ENCODE measurements at regions not wholly inside any gene's neighbourhood (a gene's known extent, or its start where the extent isn't known, plus 50 kb on each side); places are given as distances from the start of the nearest gene placed in this dataset.

GRCh38 chr2:106981491-106981890, 95.5 kb upstream of the ST6GAL2 start:
- DNase-seq, result no peak

- peak; percentile 83 for DNase-seq
Measured at GRCh38 chr2:106982350-106982749, 96.4 kb upstream of the ST6GAL2 start.

GRCh38 chr2:106983305-106983704, 97.3 kb upstream of the ST6GAL2 start:
- DNase-seq, result peak; percentile 55

- DNase-seq, result no peak
Measured at GRCh38 chr2:106988361-106988760, 102.4 kb upstream of the ST6GAL2 start.

DNA sequence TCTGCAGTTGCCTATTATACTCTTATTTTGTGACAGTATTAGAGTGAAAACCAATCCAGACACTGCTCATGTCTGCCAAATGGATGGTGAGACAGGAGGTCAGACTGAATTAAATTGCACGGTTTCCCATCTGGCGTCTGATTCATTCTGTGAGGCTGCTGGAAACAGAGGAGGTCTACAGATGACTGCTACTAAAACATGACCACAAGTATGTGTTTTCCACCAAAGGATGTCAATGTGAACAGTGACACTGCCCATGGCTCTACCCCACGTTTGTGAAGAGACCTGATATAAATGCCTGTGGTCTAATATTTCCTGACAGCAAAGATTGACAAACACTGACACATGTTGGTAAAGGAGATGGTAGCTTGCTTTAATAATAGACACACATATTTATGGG, 104.3 kb upstream of the ST6GAL2 start:
- peak; percentile 96 for DNase-seq

GRCh38 chr2:106991866-106992265, 105.9 kb upstream of the ST6GAL2 start:
- DNase-seq, result no peak

DNA sequence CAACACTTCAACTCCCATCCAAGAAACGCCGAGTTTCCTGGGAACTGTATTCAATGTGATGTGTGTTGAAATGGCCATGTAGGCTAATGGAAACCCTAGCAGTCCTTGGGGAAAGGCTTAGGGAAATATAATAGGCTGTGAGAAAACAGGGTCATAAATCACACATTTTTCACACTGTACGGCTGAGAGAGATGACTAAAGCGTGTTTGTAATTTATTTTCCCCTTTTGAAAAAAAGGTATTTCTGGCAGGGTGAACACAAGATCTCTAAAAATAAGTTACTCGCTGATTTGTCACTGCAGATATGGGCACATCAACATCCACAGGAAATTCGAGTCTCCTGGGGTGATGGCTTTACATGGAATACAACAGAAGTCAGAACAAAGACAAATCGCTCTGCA, 109.6 kb upstream of the ST6GAL2 start:
- peak; percentile 90 for DNase-seq

- DNase-seq, result no peak
Measured at GRCh38 chr2:106996171-106996769, 110.3 kb upstream of the ST6GAL2 start.

GRCh38 chr2:106997204-106997603, 111.2 kb upstream of the ST6GAL2 start:
- no peak for DNase-seq

DNA sequence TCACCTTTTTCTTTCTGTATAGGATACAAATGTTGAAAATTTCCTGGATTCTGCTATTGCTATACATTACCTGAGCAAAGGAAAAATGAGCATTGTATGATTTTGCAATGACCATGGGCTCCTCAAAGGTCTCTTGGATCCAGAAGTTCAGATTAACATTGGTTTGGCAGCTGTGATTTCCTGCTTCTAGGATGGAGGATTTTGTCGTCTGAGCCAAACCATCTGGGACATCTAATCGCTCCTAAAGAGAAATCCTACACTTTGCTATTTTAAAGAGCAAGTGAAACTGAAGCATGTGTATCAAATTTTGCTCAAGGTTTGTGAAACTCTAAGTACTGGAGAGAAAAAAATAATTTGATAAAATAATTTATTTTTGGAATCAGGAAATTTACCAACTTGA, 115.1 kb upstream of the ST6GAL2 start:
- DNase-seq, result no peak

GRCh38 chr2:107001551-107001950, 115.6 kb upstream of the ST6GAL2 start:
- no peak for DNase-seq

DNA sequence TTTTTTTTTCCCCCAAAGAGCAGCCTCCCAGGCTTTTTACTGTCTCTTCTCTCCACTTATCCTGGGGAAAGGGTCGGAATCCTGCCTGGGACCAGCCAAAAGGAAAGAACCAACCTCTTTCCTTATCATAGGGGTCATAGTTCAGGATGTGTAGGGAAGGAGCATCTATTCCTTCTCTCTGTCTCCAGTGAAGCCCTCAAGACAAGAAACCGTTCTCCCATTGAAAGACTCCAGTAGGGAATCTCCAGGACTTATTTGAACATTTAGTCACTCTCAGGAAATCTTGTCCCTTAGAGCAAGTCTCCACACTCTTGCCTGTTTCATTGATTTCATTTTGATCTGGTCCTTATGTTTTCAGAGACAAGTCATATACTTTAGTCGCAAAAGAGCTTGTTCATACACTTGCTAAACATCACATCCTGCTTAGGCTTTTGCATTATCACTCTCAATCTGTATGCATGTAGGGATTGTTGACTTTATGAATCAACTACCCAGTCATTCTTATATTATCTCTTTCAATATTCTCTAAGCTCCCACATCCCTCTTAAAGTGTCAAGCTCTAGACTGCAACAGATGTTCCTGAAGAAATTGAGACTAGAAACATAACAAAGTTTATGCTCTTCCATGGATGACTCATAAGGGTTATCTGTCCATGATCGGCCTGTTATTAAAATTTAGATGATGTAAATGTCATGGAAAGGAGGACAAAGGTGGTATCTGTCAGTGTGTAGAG, 116.2 kb upstream of the ST6GAL2 start:
- DNase-seq, result peak; percentile 87

DNA sequence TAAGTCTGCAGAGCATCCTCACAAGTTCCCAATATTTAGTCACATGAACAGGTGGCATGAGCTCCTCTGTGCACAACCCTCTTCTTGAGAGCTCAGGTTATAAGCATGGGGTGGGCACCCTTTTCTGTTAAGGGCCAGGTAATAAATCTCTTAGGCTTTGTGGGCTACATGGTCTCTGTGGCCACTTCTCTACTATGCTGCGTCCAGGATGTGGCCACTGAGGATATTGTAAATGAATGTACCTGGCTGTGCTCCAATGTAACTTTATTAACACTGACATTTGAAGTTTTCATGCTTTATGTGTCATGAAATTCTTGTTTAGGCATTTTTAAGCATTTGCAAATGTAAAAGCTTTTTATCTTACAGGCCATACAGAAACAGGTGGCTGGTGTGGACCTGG, 116.8 kb upstream of the ST6GAL2 start:
- peak; percentile 53 for DNase-seq

DNA sequence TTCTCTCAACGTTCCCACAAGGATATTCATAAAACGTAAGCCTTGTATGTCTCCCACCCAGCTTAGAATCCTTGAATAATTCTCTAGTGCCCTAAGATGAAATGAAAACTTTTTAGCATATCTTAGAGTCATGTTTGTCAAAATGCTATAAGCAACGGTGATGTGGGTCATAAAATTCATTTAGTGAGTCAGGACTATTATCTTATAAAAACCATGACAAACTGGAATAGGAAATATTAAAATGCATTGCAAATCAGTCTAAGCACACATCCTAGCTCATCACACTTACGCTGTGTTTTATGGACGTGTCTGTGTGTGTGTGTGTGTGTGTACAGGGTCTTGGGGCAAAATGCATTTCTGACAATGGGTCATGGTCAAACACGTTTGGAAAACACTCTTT, 119.9 kb upstream of the ST6GAL2 start:
- no peak for DNase-seq

- DNase-seq, result no peak
Measured at GRCh38 chr2:107006836-107007235, 120.9 kb upstream of the ST6GAL2 start.

DNA sequence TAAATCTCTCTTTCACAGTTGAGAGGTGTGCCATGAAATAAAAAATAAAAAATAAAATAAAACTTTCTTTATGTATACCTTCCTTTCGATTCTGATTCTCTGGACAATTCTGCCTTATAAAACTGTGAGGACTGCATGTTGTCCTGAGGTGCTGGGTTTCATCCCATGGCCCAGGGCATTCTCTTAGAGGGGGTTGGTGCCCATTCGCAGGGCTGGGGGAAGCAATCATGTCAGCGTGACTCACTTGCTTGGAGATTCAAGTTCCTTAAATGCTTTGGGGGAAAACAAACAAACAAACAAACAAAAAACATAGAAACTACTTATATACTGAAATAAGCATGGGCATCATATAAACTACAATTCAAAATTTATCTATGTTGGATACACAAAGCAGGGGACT, 122.0 kb upstream of the ST6GAL2 start:
- no peak for DNase-seq

DNA sequence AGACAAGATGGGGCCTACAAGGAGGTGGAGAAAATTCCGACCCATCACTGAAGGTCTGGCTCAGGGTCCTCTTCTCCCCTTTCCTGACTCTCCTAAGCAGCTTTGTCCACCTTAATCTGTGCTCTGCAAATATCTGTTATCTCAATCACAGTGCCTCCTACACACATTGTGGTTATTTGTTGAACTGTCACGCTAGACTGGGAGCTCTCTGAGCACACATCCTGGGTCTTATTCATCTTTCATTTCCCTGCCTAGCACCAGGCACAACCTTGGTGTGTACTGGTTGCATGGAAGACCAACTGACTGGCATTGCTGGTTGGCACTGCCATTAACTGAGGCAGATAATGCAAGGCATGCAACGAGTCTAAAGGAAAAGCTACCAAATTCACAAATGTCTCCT, 122.9 kb upstream of the ST6GAL2 start:
- no peak for DNase-seq

DNA sequence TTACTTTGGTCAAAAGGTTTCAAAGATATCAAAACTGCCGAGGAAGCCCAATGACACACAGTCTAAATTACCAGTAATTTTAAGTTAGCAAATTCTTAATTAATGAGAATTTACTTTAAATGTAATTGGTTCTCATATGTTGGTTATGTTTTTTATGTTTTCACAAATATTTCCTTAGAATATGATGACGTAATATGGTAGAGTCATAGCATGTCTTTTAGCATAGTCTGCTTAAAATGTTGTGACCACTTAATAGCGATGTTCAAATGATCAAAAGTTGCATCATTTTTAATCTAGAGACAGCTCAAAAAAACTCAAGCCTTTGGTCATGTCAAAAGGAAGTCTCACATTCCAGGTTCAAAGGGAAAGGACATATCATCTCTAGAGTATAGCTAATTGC, 123.3 kb upstream of the ST6GAL2 start:
- DNase-seq, result no peak

DNA sequence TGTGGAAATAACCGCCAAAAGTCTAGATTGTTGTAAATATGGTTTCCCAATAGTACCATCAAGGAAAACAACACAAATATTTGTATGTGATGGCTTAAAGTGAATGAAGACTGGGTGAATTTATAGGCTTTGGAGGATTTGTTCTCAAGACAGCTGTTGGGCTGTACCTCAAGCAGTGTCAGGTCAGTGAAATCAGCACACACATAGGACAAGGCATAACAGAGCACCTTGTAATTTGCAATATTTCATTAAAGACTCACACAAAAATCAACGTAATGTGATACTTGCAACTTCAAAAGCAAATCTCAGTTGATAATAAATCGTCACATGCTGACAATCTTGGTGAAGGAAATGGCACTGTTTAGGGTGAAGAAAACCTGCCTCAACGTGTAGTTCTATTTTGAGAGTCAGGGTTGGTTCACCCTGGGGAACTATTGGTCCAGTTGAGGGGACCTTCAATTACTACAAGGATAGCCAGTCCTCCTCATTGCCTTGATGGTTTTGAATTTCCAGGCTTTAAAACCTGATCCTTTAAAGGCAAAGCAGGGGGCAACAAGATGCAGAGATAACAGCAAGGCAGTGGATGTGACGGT, 126.8 kb upstream of the ST6GAL2 start:
- no peak for DNase-seq

DNA sequence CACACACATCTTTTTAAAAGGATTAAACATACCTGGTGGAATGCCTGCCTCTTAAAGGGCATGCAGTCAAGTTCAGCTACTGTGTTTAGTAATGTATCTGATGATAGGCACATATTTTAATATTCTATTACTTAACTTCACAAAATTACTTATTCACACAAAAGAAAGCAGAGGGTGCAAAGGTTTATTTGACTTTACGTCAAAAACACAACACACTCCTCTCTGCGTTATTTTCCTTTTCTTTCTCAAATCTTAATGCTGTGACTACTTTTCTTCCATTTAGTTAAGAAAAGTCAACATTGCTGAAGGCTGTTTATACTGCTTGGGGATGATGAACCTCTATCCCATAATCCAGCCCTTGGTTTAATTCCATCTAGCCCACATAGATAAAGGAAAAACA, 127.9 kb upstream of the ST6GAL2 start:
- no peak for DNase-seq

DNA sequence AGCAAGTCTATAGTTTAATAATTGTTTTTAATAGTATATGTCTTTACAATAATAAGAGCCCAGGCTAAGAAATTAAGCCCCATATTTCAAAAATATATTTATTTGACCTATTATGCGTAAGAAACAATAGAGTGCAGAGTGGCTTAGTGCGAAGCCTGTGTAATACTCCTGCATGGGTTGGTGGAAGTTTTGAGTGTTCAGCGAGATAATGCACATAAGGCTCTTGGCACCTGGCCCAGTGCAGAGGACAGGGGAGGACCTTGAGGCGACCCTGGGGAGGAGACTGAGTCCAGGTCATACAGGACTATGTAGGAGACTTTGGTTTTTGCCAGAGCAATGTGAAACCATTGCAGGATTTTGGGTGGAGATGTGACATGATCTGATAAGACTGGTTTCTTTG, 132.4 kb upstream of the ST6GAL2 start:
- DNase-seq, result no peak

GRCh38 chr2:107020392-107020791, 134.4 kb upstream of the ST6GAL2 start:
- peak; percentile 70 for DNase-seq

GRCh38 chr2:107024269-107024668, 138.3 kb upstream of the ST6GAL2 start:
- DNase-seq, result no peak

DNA sequence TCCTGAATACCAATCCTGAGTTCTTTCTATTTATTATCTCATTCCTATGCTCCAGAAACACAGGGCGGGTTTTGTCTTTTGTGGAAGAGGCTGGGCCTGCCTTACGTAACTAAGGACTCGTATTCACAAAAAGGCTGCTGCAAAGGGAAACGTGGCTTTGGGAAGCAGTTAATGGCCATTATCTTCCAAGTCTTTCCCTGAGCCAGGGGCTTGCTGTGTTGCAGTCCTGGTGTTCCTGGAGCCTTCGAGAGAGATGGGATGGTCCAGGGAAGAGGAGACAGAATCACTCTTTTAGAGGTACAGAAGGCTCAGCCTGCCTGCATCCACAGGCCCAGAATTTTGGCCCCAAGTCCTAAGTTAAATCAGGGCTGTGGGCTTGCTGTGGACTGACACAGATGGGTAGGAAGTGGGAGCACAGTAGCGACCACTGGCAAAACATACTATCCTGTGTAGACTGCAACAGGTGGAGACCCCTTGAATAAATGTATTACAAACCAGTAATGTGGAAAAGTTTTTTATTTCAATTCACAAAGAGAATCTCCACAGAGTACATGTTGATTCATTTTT, 139.4 kb upstream of the ST6GAL2 start:
- DNase-seq, result no peak

Measured in fibroblast of skin of right quadriceps (primary cell).